ENCODE measurements at regions not wholly inside any gene's neighbourhood (a gene's known extent, or its start where the extent isn't known, plus 50 kb on each side); places are given as distances from the start of the nearest gene placed in this dataset.
"Not testable (repeated sequence)": the region's sequence is repeated elsewhere in the genome, so short reads cannot be mapped to it uniquely, and the experiment has no call there.

GRCh38 chr12:116380740-116381139, 103.2 kb upstream of the MED13L start:
- not testable (repeated sequence) for TF ChIP-seq EZH2 (IDR thresholded peaks at IDR 0.05; ENCODE audit: borderline replicate concordance); CTCF (IDR thresholded peaks at IDR 0.05; ENCODE audit: poor library complexity); EZH2phosphoT487 (IDR thresholded peaks at IDR 0.05; ENCODE audit: low read depth, severe bottlenecking, unreplicated experiment)

All from hepatocyte (in vitro differentiated cells).